CD4-positive, alpha-beta memory T cell (primary cell): ENCODE measurements at regions not wholly inside any gene's neighbourhood (a gene's known extent, or its start where the extent isn't known, plus 50 kb on each side); places are given as distances from the start of the nearest gene placed in this dataset.

ENCODE experiments used
- CTCF ChIA-PET: fragments of 350-600 bp; sonication (Branson Sonifier 250); formaldehyde crosslinking; loops from one replicate; lab custom pipeline; 2021; ENCODE audit warnings: inconsistent platforms; ENCODE audit not compliant: partially characterized antibody; lab: Charles Lee
- POLR2A ChIA-PET: fragments of 350-600 bp; sonication (Branson Sonifier 250); formaldehyde crosslinking; loops from one replicate; lab custom pipeline; 2021; ENCODE audit not compliant: partially characterized antibody; lab: Charles Lee
- DNase-seq, 5 donors: peaks; one replicate each; pipeline versions ENCODE4 v3.0.0 to v3.0.0-alpha.2; 2020 to 2022; ENCODE audit warnings: mixed read lengths in 1 of 5
- H3K27ac ChIP-seq: one replicate; pipeline ENCODE4 v1.7.0; 2013; ENCODE audit warnings: low read depth, low read length
- H3K27me3 ChIP-seq: 2 replicates; pipeline ENCODE4 v1.7.0; 2013; ENCODE audit warnings: mild to moderate bottlenecking, low read length, moderate library complexity; ENCODE audit not compliant: insufficient read depth
- H3K36me3 ChIP-seq: 2 replicates; pipeline ENCODE4 v1.7.0; 2013; ENCODE audit warnings: mild to moderate bottlenecking, low read length, moderate library complexity; ENCODE audit not compliant: insufficient read depth
- H3K4me1 ChIP-seq: 2 replicates; pipeline ENCODE4 v1.7.0; 2013; ENCODE audit warnings: mild to moderate bottlenecking, low read length, moderate library complexity; ENCODE audit not compliant: insufficient read depth
- H3K4me3 ChIP-seq, 2 donors: one replicate each; pipeline ENCODE4 v1.7.0; 2013; ENCODE audit warnings: low read length in 2 of 2, mild to moderate bottlenecking in 1 of 2
- H3K9me3 ChIP-seq, 2 donors: one replicate each; pipeline ENCODE4 v1.7.0; 2013; ENCODE audit warnings: low read length in 2 of 2, control low read depth in 1 of 2; ENCODE audit not compliant: control insufficient read depth in 1 of 2
- H3K27ac Mint-ChIP-seq, 7 donors: one replicate each; pipeline ENCODE4 v1.8.0; 2020 to 2021; ENCODE audit warnings: mixed read lengths in 7 of 7, mild to moderate bottlenecking in 6 of 7, inconsistent platforms in 3 of 7, moderate library complexity in 3 of 7
- H3K27me3 Mint-ChIP-seq, 2 donors: one replicate each; pipeline ENCODE4 v1.8.0; 2020 to 2021; ENCODE audit warnings: mixed read lengths in 2 of 2
- H3K36me3 Mint-ChIP-seq, 2 donors: one replicate each; pipeline ENCODE4 v1.8.0; 2020 to 2021; ENCODE audit warnings: mixed read lengths in 2 of 2, inconsistent platforms in 1 of 2, mild to moderate bottlenecking in 1 of 2
- H3K4me1 Mint-ChIP-seq, 4 donors: one replicate each; pipeline ENCODE4 v1.8.0; 2020 to 2021; ENCODE audit warnings: mixed read lengths in 4 of 4, mild to moderate bottlenecking in 1 of 4
- H3K4me3 Mint-ChIP-seq, 8 donors: one replicate each; pipeline ENCODE4 v1.8.0; 2020 to 2021; ENCODE audit warnings: mixed read lengths in 8 of 8, mild to moderate bottlenecking in 7 of 8, moderate library complexity in 6 of 8, inconsistent platforms in 3 of 8
- H3K9me3 Mint-ChIP-seq, 8 donors: one replicate each; pipeline ENCODE4 v1.8.0; 2020 to 2021; ENCODE audit warnings: mixed read lengths in 8 of 8, mild to moderate bottlenecking in 5 of 8, inconsistent platforms in 3 of 8, moderate library complexity in 1 of 8
- intact Hi-C: fragments of 100-400 bp; cut with micrococcal nuclease; formaldehyde crosslinking; loops from one replicate; pipeline ENCODE4 v1.15.1; 2023

DNA sequence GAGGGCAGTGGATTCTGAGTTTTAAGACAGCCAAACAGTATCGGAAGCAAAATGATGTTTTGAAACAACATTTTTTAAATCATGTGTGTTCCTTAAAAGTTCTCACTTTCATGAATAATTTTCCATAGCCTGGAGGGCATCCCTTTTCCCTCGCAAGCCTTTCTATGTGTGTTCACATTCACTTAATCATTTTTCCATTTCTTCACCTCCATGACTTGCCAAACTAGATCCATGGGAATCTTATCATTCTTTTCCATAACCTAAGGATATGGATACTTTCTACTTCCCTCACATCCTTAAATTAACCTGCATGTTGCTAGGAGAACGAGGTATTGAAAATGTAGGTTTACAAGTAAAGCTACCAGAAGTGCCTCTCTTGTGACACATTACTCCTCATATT, 94.2 kb upstream of the NPVF start:
- ChIA-PET POLR2A (no interaction called here), CTCF (no interaction called here)
- H3K4me3 Mint-ChIP-seq, result no peak overlapping the region
- intact Hi-C loops, result no loop called here
- Histone ChIP-seq H3K36me3 (no peaks in the 10 kb centered on the region), H3K4me3 (no peak overlapping the region), H3K9me3 (no peaks in the 10 kb centered on the region), H3K4me1 (no peaks in the 10 kb centered on the region), H3K27ac (no peak overlapping the region), H3K27me3 (no peaks in the 10 kb centered on the region)
- H3K9me3 Mint-ChIP-seq, result peaks cover 0 to 4% (median 0%) of the 10 kb centered on the region in 8 donors
- H3K4me1 Mint-ChIP-seq, result no peaks in the 10 kb centered on the region
- no peak overlapping the region for H3K27ac Mint-ChIP-seq
- no peak for DNase-seq
- H3K27me3 Mint-ChIP-seq, result peaks cover 13 to 22% of the 10 kb centered on the region in 2 donors
- H3K36me3 Mint-ChIP-seq, result no peaks in the 10 kb centered on the region

DNA sequence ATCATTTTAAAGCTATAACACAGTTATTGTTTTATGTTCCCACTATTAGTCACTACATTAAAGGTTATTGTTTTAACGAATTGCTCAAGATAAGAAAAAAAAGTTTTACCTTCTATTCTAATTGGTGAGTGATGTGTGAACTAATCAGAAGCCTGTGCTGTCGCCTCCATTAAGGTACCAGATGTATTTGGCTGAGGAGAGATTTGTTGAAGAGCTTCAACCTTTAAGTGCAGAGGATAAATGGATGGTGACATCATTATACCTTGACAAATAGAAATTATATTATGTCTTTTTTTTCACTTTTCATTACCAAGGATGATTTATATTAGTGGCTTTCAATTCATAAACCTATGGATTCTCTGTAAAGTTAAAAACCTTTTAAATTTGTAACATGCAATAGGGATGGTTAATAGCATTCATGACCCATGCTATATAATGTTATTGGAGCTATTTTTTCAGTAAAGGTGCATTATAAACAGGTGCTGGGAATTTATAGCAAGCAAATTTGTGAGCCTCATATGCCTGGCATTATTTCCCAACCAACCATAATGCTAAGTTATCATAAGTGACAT, 97.0 kb upstream of the NPVF start:
- CTCF ChIA-PET, result no interaction called here
- Histone ChIP-seq H3K4me1 (no peaks in the 10 kb centered on the region), H3K27me3 (no peaks in the 10 kb centered on the region), H3K9me3 (no peaks in the 10 kb centered on the region), H3K36me3 (no peaks in the 10 kb centered on the region), H3K27ac (no peak overlapping the region), H3K4me3 (no peak overlapping the region)
- peaks cover 0 to 4% (median 0%) of the 10 kb centered on the region in 8 donors for H3K9me3 Mint-ChIP-seq
- intact Hi-C loops, result no loop called here
- no peak overlapping the region for H3K27ac Mint-ChIP-seq
- no peaks in the 10 kb centered on the region for H3K36me3 Mint-ChIP-seq
- no peaks in the 10 kb centered on the region for H3K4me1 Mint-ChIP-seq
- H3K4me3 Mint-ChIP-seq, result no peak overlapping the region
- no peak for DNase-seq
- peaks cover 12 to 22% of the 10 kb centered on the region in 2 donors for H3K27me3 Mint-ChIP-seq
- POLR2A ChIA-PET, result no interaction called here

- H3K27me3 ChIP-seq, result no peaks in the 10 kb centered on the region
- H3K9me3 Mint-ChIP-seq, result peaks cover 0 to 4% (median 0%) of the 10 kb centered on the region in 8 donors
- CTCF ChIA-PET, result no interaction called here
- no peaks in the 10 kb centered on the region for H3K4me1 Mint-ChIP-seq
- H3K36me3 Mint-ChIP-seq, result no peaks in the 10 kb centered on the region
- H3K4me1 ChIP-seq, result no peaks in the 10 kb centered on the region
- intact Hi-C loops, result no loop called here
- H3K4me3 ChIP-seq, result no peak overlapping the region
- no peaks in the 10 kb centered on the region for H3K36me3 ChIP-seq
- no peak overlapping the region for H3K27ac Mint-ChIP-seq
- H3K27me3 Mint-ChIP-seq, result peaks cover 7 to 22% of the 10 kb centered on the region in 2 donors
- POLR2A ChIA-PET, result no interaction called here
- H3K9me3 ChIP-seq, result no peaks in the 10 kb centered on the region
- no peak overlapping the region for H3K4me3 Mint-ChIP-seq
- no peak for DNase-seq
- H3K27ac ChIP-seq, result no peak overlapping the region
Observed at GRCh38 chr7:25326501-25327156, 98.3 kb upstream of the NPVF start.

DNA sequence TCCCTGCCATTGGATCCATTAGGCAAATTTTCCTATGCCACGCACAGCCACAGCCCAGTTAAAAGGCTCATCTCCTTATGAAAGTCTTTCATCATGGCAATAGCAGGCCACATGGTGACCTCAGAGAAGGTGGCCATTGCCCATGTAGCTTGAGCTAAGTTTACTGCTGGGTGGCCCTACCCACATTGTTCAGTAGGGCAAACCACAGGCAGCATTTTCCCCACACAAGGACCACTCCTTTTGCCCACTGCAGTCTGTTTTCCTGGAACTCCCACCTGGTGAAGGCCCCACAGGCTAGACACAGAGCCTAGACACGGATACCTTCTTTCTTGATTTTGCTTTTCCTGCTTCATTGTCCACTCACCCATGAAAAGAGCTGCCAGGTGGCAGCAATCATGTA, 101.5 kb upstream of the NPVF start:
- H3K27me3 Mint-ChIP-seq, result peaks cover 0 to 11% of the 10 kb centered on the region in 2 donors
- ChIA-PET CTCF (interaction anchor here (1.0 kb wide), 1 partner anchor 232 kb away, joined by 3 read pairs; no protein-coding TSS in a partner anchor), POLR2A (no interaction called here)
- no peaks in the 10 kb centered on the region for H3K36me3 ChIP-seq
- no peak overlapping the region for H3K27ac Mint-ChIP-seq
- H3K9me3 ChIP-seq, result no peaks in the 10 kb centered on the region
- H3K27ac ChIP-seq, result no peak overlapping the region
- intact Hi-C loops, result no loop called here
- no peak for DNase-seq
- no peak overlapping the region for H3K4me3 ChIP-seq
- H3K9me3 Mint-ChIP-seq, result peaks cover 0 to 4% (median 0%) of the 10 kb centered on the region in 8 donors
- no peaks in the 10 kb centered on the region for H3K4me1 Mint-ChIP-seq
- H3K36me3 Mint-ChIP-seq, result no peaks in the 10 kb centered on the region
- no peaks in the 10 kb centered on the region for H3K4me1 ChIP-seq
- no peak overlapping the region for H3K4me3 Mint-ChIP-seq
- no peaks in the 10 kb centered on the region for H3K27me3 ChIP-seq

- no peaks in the 10 kb centered on the region for H3K4me1 ChIP-seq
- no peaks in the 10 kb centered on the region for H3K36me3 ChIP-seq
- peaks cover 0 to 9% of the 10 kb centered on the region in 2 donors for H3K27me3 Mint-ChIP-seq
- intact Hi-C loops, result no loop called here
- H3K36me3 Mint-ChIP-seq, result no peaks in the 10 kb centered on the region
- CTCF ChIA-PET, result no interaction called here
- no peak overlapping the region for H3K4me3 Mint-ChIP-seq
- no peaks in the 10 kb centered on the region for H3K9me3 Mint-ChIP-seq
- no peak overlapping the region for H3K27ac Mint-ChIP-seq
- H3K27me3 ChIP-seq, result no peaks in the 10 kb centered on the region
- DNase-seq, result no peak
- no peaks in the 10 kb centered on the region for H3K9me3 ChIP-seq
- POLR2A ChIA-PET, result no interaction called here
- no peaks in the 10 kb centered on the region for H3K4me1 Mint-ChIP-seq
- H3K4me3 ChIP-seq, result no peak overlapping the region
- H3K27ac ChIP-seq, result no peak overlapping the region
Observed at GRCh38 chr7:25333296-25333928, 105.1 kb upstream of the NPVF start.

DNA sequence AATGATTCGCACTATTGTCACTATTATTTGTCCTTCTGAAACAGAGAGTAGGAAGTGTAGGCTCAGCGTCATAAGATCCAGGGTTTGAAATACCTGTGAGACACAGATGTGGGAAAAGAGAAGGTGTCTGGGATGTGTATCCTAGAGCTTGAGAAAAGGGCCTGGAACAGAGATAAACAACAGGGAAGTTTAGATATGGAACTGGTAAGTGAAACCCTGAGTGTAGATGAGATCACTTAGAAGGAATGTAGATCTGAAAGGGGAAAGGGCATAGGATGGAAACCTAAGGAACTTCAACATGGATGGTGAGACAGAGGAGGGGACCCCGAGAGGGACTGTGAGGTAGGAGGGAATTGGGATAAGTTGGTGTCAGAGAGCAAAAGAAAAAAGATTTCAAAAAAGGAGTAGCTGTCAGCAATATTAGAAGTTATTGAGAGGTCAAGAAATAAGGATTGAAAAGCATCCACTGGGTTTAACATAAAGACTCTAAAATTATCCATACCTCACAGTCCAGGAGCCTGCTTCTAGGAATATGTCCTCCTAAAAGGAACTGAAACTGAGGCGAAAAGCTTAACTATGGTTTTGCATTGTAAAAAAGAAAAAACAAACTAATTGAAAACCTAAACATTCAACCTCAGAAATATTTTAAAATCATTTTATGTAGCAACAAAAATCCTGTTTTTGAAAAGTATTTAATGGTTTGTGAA, 119.2 kb upstream of the NPVF start:
- Mint-ChIP-seq H3K27ac (no peak overlapping the region), H3K36me3 (no peaks in the 10 kb centered on the region), H3K4me1 (no peaks in the 10 kb centered on the region), H3K4me3 (no peak overlapping the region), H3K27me3 (peaks cover 9 to 13% of the 10 kb centered on the region in 2 donors), H3K9me3 (peaks cover 0 to 4% (median 0%) of the 10 kb centered on the region in 8 donors)
- H3K27me3 ChIP-seq, result no peaks in the 10 kb centered on the region
- H3K4me3 ChIP-seq, result no peak overlapping the region
- H3K36me3 ChIP-seq, result no peaks in the 10 kb centered on the region
- intact Hi-C loops, result no loop called here
- no peaks in the 10 kb centered on the region for H3K9me3 ChIP-seq
- DNase-seq, result no peak
- no peaks in the 10 kb centered on the region for H3K4me1 ChIP-seq
- ChIA-PET CTCF (no interaction called here), POLR2A (no interaction called here)
- no peak overlapping the region for H3K27ac ChIP-seq

DNA sequence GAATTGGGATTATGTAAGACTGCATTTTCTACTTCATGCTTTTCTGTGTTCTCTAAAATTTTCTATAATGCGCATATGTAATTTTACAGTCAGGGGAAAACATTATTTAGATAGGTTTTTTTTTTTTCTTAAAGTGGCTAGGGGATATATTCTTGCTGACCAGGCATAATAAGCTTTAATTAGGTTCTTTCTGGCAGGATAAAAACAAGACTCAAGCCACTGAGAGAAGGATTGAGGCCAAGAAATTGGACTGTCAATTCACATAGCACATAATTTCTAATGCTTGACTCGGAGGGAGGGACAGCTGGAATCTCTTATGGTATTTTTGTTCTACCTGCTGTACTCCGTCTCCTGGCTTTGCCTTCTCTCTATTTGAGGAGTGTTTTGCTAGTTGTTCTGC, 119.8 kb upstream of the NPVF start:
- Mint-ChIP-seq H3K4me1 (no peaks in the 10 kb centered on the region), H3K27ac (no peak overlapping the region), H3K36me3 (no peaks in the 10 kb centered on the region), H3K4me3 (no peak overlapping the region), H3K27me3 (peaks cover 9 to 14% of the 10 kb centered on the region in 2 donors), H3K9me3 (peaks cover 0 to 4% (median 0%) of the 10 kb centered on the region in 8 donors)
- no peaks in the 10 kb centered on the region for H3K4me1 ChIP-seq
- H3K27ac ChIP-seq, result no peak overlapping the region
- no peaks in the 10 kb centered on the region for H3K9me3 ChIP-seq
- DNase-seq, result no peak
- H3K36me3 ChIP-seq, result no peaks in the 10 kb centered on the region
- CTCF ChIA-PET, result no interaction called here
- no peaks in the 10 kb centered on the region for H3K27me3 ChIP-seq
- H3K4me3 ChIP-seq, result no peak overlapping the region
- POLR2A ChIA-PET, result no interaction called here
- intact Hi-C loops, result no loop called here
